ELF-1 (cell line): ENCODE measurements at regions not wholly inside any gene's neighbourhood (a gene's known extent, or its start where the extent isn't known, plus 50 kb on each side); places are given as distances from the start of the nearest gene placed in this dataset.

Experiments
- DNase-seq: peaks from one replicate; pipeline ENCODE4 v3.0.0-alpha.2; 2016; ENCODE audit warnings: low read depth, low spot score

GRCh38 chr3:23046536-23046935, 156.6 kb upstream of the UBE2E2 start:
- no peak for DNase-seq

DNA sequence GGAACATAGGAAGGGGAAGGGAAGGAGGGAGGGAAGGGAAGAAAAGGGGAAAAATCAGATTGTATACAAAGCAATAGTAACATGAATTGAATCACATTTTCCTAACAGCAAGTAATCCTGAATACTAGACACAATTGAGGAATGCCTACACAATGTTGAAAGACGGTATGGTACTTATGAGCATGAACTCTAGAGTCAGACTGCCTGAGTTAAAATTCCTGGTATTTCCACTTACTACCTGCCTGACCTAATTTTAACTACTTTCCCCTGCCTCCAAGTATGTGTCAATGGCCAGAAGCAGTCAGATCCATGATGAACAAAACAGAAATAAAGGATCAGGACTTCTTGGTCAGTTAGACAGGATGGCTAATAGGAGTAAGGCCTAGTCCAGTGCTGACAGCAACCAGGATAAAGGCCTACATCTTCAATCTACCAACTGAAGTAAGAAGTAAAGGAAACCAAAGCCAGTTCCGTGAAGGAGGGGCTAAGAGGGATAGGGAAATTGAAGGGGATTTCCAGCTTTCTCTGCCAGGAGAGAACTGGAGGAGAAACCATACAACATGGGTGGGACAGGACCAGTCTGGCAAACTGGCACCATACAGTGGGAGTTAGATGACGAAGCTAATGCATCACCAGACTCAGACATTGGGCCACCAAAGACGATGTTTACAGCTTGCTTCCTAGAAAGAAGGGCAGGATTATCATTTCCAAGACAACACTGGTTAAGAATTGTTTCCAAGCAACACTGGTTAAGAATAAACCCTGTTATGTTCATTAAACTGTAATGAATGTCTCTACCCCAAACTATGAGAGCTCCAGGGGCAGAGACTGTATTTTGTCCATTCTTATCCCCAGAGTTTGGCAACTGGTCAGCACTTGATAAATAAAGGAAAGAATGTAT, 151.6 kb upstream of the UBE2E2 start:
- DNase-seq = no peak

DNA sequence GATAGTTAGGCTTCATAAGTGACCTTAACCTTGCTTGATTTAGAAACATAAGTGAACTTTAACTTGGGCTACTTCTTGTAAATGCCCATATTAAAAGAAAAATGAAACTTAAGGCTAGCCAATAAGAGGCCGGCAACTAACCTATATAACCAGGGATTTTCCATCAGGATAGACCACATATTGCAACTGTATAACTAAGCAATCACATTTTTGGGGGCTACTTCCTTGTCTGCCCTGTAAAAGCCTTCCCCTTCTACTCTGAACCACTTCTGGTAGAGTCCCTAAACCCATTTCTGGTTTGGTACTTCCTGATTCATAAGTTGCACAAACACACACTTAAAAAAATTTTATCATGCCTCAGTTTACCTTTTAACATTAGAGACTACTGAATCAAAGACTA, 150.9 kb upstream of the UBE2E2 start:
- no peak for DNase-seq

- DNase-seq = peak; percentile 76
Measured at GRCh38 chr3:23052620-23053019, 150.5 kb upstream of the UBE2E2 start.

- DNase-seq = no peak
Measured at GRCh38 chr3:23055733-23056376, 147.3 kb upstream of the UBE2E2 start.

DNA sequence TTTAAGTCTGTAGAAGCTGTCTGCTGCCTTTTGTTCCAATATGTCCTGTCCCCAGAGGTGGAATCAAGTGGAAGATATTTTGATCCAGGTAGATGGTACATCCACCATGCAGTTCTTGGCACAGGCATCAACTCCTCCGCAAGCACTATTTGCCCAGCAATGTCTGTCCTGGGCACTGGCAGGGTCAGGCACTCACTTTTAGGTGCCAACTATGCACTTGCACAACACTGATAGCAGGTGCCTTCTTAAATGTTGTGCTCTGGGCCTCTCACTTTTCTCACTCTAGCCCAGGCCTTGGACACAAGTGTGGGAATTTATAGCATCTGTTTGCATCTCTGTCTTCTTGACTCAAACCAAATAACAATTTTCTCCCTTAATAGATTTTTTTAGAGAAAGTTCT, 140.5 kb upstream of the UBE2E2 start:
- DNase-seq = no peak

GRCh38 chr3:23062982-23063381, 140.1 kb upstream of the UBE2E2 start:
- no peak for DNase-seq

DNA sequence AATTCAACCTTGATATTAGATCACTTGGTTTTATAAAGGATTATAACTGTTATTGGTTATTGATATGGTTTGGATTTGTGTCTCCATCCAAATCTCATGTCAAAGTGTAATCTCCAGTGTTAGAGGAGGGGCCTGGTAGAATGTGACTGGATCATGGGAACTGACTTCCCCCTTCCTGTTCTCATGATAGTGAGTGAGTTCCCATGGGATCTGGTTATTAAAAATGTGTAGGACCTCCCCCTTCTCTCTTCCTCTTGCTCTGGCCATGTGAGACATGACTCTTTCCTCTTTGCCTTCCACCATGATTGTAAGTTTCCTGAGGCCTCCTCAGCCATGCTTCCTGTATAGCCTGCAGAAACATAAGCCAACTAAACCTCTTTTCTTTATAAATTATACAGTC, 136.0 kb upstream of the UBE2E2 start:
- DNase-seq = no peak

DNA sequence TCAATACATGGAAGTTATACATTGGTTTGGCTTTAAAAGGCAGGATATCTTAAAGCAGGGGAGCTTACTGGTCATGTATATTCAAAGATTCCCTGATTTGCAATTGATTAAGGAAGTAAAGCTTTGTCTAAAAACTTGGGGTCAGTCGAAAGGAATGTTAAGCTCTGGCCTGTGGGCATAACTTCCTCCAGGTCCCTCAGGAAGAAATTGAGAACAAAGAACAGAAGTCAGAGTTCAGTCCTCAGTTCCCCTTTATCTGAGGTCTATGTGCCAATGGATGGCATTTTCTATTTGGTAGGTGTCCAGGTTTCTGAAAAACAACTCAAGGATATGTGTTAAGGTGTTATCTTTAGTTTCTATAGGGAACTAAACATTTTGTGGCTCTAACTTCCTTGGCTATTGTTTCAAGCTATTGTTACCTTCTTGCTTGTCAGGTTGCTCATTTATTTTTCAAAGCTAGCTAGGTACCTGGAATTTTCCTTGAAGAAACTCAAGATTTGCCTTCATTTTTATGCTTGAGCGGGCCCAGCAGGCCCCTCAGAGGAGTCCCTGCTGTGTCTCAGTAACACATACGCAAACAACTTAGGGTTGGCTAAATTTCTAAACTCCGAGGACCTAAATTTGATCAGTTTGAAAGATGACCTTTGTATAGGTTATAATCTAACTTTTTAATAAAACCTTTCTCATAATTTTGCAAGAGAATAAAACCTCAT, 135.0 kb upstream of the UBE2E2 start:
- DNase-seq = peak; percentile 62

DNA sequence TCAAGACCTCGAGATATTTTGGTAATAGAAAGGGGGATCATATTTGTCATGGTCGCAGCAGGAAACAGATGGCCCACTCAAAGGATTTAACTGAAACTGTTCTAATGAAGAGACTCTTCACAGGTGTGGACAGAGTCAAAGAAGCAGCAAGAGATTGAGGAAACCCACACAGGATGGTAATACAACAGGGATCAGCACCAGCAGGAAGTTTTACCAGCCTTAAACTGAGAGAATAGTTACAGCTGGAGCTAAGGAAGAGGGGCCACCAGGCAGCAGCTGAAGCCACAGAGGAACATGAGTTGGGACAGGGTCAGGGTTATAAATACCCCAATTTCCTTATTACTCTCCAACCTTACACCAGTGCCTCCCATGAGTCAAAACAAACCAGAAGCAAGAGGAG, 131.8 kb upstream of the UBE2E2 start:
- DNase-seq = no peak

DNA sequence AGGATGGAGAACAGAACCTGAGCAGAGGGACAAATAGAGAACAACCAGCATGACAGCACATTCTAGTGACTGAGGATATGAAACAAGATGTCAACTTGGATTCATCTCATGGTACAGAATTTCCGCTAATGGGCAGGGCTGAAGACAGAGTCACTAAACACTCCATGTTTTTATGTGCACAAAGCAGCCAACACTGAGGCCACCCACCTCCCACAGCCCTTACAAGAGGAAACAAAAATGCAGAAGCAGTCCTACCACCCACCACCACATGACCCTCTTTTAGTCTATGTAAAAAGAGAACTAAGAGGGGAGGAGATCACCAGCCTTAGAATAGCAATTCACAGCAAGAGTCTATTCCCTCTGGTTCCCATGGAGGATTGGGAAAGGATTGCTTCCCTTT, 131.4 kb upstream of the UBE2E2 start:
- no peak for DNase-seq

GRCh38 chr3:23072693-23073092, 130.4 kb upstream of the UBE2E2 start:
- DNase-seq = no peak

- DNase-seq = no peak
Measured at GRCh38 chr3:23073724-23074305, 129.3 kb upstream of the UBE2E2 start.

DNA sequence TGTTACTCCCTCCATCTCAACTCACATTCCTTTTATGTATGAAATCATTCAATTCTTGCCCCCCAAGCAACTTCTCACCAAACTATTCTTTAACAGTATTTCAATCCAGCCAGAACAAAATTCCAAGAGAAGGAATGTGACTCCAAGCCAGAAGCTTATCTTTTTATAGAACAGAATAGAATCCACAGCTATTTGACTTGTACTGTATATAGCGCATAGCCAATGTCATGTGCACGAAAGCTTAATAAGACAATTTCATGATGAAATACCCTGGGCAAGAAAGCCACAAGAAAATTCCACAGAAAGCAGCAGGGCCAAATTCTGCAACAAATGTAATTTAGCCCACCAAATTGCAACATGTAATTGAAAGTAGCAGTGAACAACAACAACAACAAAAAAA, 127.6 kb upstream of the UBE2E2 start:
- no peak for DNase-seq

DNA sequence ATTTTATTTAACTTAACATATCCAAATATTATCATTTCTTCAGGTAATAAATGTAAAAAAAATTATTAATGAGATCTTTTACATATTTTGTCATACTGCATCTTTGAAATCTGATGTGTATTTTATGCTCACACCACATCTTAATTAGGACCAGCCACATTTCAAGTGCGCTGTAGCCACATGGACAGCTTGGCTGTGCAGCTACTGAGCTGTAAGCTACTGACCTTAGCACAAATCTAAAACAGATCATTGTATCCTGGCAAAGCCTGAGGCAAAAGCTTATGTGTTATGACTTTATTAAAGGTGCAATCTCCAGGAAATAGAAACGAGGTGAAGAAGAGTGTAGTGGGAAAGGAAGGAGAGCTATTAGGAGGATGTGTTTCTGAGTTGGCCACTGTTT, 126.7 kb upstream of the UBE2E2 start:
- DNase-seq = no peak

GRCh38 chr3:23077126-23077525, 126.0 kb upstream of the UBE2E2 start:
- DNase-seq = no peak

DNA sequence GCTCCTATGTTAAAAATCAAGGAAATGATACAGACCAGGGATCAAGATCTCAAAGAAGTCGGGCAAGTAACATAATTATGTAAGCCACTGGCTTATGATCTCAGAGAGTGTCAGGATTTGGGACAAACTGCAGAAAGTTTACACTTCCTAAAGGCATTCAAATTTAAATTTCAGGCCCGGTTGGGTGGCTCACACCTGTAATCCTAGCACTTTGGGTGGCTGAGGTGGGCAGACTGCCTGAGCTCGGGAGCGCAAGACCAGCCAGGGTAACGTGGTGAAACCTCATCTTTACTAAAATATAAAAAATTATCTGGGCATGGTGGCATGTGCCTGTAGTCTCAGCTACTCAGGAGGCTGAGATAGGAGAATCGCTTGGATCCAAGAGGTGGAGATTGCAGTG, 124.4 kb upstream of the UBE2E2 start:
- no peak for DNase-seq

DNA sequence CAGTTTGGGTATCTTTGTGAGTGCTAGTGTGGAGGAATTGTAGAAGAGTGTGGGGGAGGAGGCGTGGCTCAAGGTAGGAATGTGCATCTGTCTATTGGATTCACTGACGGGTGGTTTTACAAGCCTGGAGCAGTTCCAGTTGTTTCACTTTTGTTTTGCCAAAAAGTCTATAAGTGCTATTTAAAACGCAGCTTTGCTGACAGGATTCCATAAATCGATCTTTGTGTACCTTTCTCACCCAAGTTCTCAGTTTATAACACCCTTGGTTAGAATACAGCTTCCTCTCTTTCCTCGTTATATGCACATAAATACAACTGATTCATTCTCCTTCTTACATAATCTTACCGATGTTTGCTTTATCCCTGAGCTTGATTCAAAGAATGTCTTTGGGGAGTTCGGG, 123.2 kb upstream of the UBE2E2 start:
- peak; percentile 41 for DNase-seq

DNA sequence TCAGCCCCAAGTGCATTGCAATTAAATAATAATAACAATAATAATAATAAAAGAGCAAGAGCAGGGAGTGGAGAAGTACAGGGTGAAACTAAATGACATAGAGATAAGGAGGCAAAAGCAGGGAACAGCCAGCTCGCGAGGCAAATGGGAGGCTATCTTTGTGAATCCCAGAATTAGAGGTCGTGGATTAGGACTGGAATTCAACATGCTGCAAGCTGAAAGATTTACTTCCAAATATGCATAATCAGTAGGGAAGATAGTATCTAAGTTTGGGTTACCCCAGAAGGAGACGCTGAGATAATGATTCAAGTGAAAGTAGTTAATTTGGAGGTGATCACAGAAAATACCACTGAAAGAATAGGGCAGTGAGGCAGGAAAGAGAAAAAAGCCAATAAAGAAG, 119.4 kb upstream of the UBE2E2 start:
- DNase-seq = no peak

- DNase-seq = no peak
Measured at GRCh38 chr3:23084367-23084766, 118.8 kb upstream of the UBE2E2 start.

DNA sequence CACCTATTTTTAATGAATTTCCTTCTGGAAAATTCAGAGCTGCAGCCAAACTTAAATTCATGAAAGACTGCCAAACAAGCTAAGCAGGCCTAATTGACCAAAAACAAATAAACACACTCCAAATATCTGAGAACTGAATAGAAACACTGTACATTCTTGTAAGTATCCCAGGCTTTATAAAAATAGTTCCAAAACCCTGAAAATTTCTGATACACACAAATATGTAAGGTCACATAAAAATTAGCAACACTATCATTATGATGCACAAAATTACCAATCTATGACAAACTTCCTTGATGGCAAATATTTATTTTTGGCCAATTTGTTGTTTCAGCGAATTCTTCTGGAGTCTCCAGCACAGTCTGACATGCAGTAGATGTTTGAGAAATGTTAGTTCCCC, 117.9 kb upstream of the UBE2E2 start:
- no peak for DNase-seq

DNA sequence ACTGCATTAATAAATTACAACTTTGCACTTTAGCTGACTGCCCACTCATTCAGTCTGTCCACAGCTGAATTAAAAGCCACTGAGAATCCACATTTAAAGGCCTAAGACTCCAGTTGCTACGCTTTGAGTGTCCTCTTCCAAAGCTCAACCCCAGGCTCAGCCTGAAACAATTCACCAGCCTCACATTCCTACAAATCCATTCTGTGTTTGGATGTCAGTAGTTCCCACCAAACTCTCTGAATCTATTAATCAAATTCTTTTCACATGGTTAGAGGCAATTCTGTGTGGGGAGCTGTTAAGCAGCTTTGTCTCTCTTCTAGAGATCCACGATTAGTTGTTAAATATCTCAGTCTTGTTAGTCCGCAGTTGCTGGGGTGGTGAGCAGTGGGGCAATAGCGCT, 116.8 kb upstream of the UBE2E2 start:
- DNase-seq = no peak
